Tibial nerve (tissue), 4 donors: ENCODE measurements at regions not wholly inside any gene's neighbourhood (a gene's known extent, or its start where the extent isn't known, plus 50 kb on each side); places are given as distances from the start of the nearest gene placed in this dataset.

Experiments used
- EP300 ChIP-seq, 2 donors: sonication (generic); formaldehyde crosslinking; IDR thresholded peaks; one replicate each; pipeline ENCODE4 v1.6.1; 2017; ENCODE audit warnings: antibody characterized with exemption in 2 of 2, mild to moderate bottlenecking in 1 of 2
- TF ChIP-seq, protein P1 (sequence below), 5 experiments: fragments of 200-600 bp in 3 of 5; fragments of 450-650 bp in 2 of 5; sonication (generic) in 3 of 5; IDR thresholded peaks; one replicate each; pipeline ENCODE4 v1.5.1; 2016 to 2019; ENCODE audit warnings: antibody characterized with exemption in 5 of 5, mild to moderate bottlenecking in 3 of 5, moderate library complexity in 2 of 5

DNA sequence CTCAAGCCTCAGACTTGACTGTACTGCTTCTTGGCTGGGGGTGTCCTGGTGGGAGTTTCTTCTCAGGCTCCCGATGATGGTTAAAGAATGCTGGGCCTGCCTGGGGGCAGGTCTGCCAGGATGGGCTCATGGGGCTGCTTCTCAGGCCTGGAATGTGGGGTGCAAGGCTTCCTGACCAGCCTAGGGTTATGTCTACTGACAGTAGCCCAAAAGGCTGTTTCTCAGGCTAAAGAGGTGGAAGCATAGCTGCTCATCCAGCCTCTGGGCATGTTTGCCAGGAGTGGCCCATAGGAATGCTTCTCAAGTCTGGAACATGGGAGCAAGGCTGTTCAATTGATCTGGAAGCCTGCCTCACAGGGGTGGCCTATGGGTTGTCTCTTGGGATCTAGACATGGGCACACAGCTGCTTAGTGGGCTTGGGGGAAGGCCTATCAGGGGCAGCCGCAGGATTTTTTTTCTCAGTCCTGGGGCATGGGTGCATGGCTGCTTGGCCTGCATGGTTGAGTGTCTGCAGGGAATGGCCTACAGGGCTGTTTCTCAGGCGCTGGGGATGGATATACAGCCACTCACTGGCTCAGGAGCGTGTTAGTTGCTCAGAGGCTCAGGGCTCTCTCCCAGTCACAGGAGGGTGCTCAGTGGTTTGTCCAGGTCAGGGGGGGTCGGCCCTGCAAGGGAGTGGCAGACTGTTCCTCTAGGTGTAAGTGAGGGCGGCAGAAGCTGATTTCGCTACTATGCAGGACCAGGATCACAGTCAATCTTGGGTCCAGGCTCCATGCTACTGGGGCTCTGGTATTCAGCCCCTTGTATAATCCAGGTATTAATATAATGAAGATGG lies 617.3 kb upstream of the REG3G start:
- TF ChIP-seq, protein P1, sequence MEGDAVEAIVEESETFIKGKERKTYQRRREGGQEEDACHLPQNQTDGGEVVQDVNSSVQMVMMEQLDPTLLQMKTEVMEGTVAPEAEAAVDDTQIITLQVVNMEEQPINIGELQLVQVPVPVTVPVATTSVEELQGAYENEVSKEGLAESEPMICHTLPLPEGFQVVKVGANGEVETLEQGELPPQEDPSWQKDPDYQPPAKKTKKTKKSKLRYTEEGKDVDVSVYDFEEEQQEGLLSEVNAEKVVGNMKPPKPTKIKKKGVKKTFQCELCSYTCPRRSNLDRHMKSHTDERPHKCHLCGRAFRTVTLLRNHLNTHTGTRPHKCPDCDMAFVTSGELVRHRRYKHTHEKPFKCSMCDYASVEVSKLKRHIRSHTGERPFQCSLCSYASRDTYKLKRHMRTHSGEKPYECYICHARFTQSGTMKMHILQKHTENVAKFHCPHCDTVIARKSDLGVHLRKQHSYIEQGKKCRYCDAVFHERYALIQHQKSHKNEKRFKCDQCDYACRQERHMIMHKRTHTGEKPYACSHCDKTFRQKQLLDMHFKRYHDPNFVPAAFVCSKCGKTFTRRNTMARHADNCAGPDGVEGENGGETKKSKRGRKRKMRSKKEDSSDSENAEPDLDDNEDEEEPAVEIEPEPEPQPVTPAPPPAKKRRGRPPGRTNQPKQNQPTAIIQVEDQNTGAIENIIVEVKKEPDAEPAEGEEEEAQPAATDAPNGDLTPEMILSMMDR (IDR thresholded peaks at IDR 0.05) = no peak
- TF ChIP-seq EP300 (IDR thresholded peaks at IDR 0.05) = no peak
